ENCODE measurements at regions not wholly inside any gene's neighbourhood (a gene's known extent, or its start where the extent isn't known, plus 50 kb on each side); places are given as distances from the start of the nearest gene placed in this dataset.

- H3K27me3 ChIP-seq (ENCODE audit: insufficient read depth, low read length): no peaks in the 10 kb centered on the region
- POLR2A ChIA-PET: no interaction called here
- H3K4me1 ChIP-seq (ENCODE audit: control insufficient read depth in 1 of 2, insufficient read depth in 2 of 2, low read length in 2 of 2): no peaks in the 10 kb centered on the region
- H3K79me2 ChIP-seq (ENCODE audit: insufficient read depth, low read length): no peaks in the 10 kb centered on the region
- DNase-seq (ENCODE audit: low read depth, low spot score): no peak
- H3K36me3 ChIP-seq (ENCODE audit: control insufficient read depth in 1 of 2, insufficient read depth in 2 of 2, low read length in 2 of 2): no peaks in the 10 kb centered on the region
- H3K9me3 ChIP-seq (ENCODE audit: control insufficient read depth in 1 of 2, insufficient read depth in 1 of 2, low read depth in 1 of 2, low read length in 2 of 2): peaks cover 0 to 4% of the 10 kb centered on the region in 2 experiments; a peak in 1 of 4 replicates
- no peak overlapping the region for H3K4me2 ChIP-seq (ENCODE audit: low read length)
- no peak overlapping the region for H2AFZ ChIP-seq (ENCODE audit: low read depth, low read length, poor library complexity, severe bottlenecking)
- H3K9ac ChIP-seq (ENCODE audit: low read length): no peak overlapping the region
- no peak overlapping the region for H3K4me3 ChIP-seq (replicated peaks in 1 of 2; ENCODE audit: low read depth in 1 of 2, low read length in 2 of 2)
- H4K20me1 ChIP-seq (ENCODE audit: insufficient read depth): no peaks in the 10 kb centered on the region
- no peaks in the 10 kb centered on the region for H3K9me2 ChIP-seq (ENCODE audit: insufficient read depth)
- no peak for ATAC-seq
- no peak overlapping the region for H3K27ac ChIP-seq (ENCODE audit: low read depth, low read length)
- intact Hi-C loops (cut with micrococcal nuclease): no loop called here
- no peak for TF ChIP-seq FOSL1 (IDR thresholded peaks at IDR 0.05; ENCODE audit: low read depth)
- no peak for TF ChIP-seq RAD21 (IDR thresholded peaks at IDR 0.05; ENCODE audit: low read depth)
- TF ChIP-seq JUND (IDR thresholded peaks at IDR 0.05): no peak
- TF ChIP-seq EZH2phosphoT487 (IDR thresholded peaks at IDR 0.05; ENCODE audit: borderline replicate concordance): no peak
- no peak for TF ChIP-seq ZBTB33 (IDR thresholded peaks at IDR 0.05; ENCODE audit: extremely low read depth, insufficient replicate concordance, low read length)
- RAD21 ChIA-PET (ENCODE audit: low non-redundant PET in 1 of 2, low total read pairs in 2 of 2, uncharacterized antibody in 2 of 2, unreplicated experiment in 2 of 2): no interaction called here
- CTCF ChIA-PET: no interaction called here
- BruUV-seq (replicated peaks): no TSS peak
Observed at GRCh38 chr2:106734165-106734564, 151.8 kb downstream of the ST6GAL2 start.

GRCh38 chr2:106735807-106736206 is 150.2 kb downstream of the ST6GAL2 start:
- Histone ChIP-seq H3K4me2 (ENCODE audit: low read length) (no peak overlapping the region), H3K4me1 (ENCODE audit: control insufficient read depth in 1 of 2, insufficient read depth in 2 of 2, low read length in 2 of 2) (no peaks in the 10 kb centered on the region), H2AFZ (ENCODE audit: low read depth, low read length, poor library complexity, severe bottlenecking) (no peak overlapping the region), H3K4me3 (replicated peaks in 1 of 2; ENCODE audit: low read depth in 1 of 2, low read length in 2 of 2) (no peak overlapping the region), H3K79me2 (ENCODE audit: insufficient read depth, low read length) (no peaks in the 10 kb centered on the region), H3K9me2 (ENCODE audit: insufficient read depth) (no peaks in the 10 kb centered on the region), H3K27ac (ENCODE audit: low read depth, low read length) (no peak overlapping the region), H3K27me3 (ENCODE audit: insufficient read depth, low read length) (no peaks in the 10 kb centered on the region), H3K36me3 (ENCODE audit: control insufficient read depth in 1 of 2, insufficient read depth in 2 of 2, low read length in 2 of 2) (no peaks in the 10 kb centered on the region), H4K20me1 (ENCODE audit: insufficient read depth) (no peaks in the 10 kb centered on the region), H3K9ac (ENCODE audit: low read length) (no peak overlapping the region), H3K9me3 (ENCODE audit: control insufficient read depth in 1 of 2, insufficient read depth in 1 of 2, low read depth in 1 of 2, low read length in 2 of 2) (peaks cover 0 to 4% of the 10 kb centered on the region in 2 experiments; a peak in 1 of 4 replicates)
- BruUV-seq (replicated peaks): no TSS peak
- DNase-seq (ENCODE audit: low read depth, low spot score) (no peak), ATAC-seq (no peak)
- POLR2A ChIA-PET: no interaction called here
- RAD21 ChIA-PET (ENCODE audit: low non-redundant PET in 1 of 2, low total read pairs in 2 of 2, uncharacterized antibody in 2 of 2, unreplicated experiment in 2 of 2): no interaction called here
- intact Hi-C loops (cut with micrococcal nuclease): no loop called here
- CTCF ChIA-PET: no interaction called here
- TF ChIP-seq CEBPB (IDR thresholded peaks at IDR 0.05; ENCODE audit: low read depth) (no peak), TCF7L2 (IDR thresholded peaks at IDR 0.05; ENCODE audit: borderline replicate concordance, extremely low read depth, insufficient read depth, insufficient read length) (no peak), ZNF274 (IDR thresholded peaks at IDR 0.05; ENCODE audit: low read depth, low read length) (no peak), SIN3A (IDR thresholded peaks at IDR 0.05; ENCODE audit: low read depth) (no peak), SP1 (IDR thresholded peaks at IDR 0.05; ENCODE audit: low read depth) (no peak), YY1 (IDR thresholded peaks at IDR 0.05; ENCODE audit: extremely low read depth, insufficient replicate concordance, low read depth, low read length) (no peak), ZBTB33 (IDR thresholded peaks at IDR 0.05; ENCODE audit: extremely low read depth, insufficient replicate concordance, low read length) (no peak), POLR2AphosphoS5 (IDR thresholded peaks at IDR 0.05; ENCODE audit: low read depth, low read length) (no peak), REST (IDR thresholded peaks at IDR 0.05; ENCODE audit: low read depth) (no peak), ZFX (IDR thresholded peaks at IDR 0.05) (no peak)

Data from HCT116 (cell line).